NCI-H1694 (cell line): ENCODE measurements at regions not wholly inside any gene's neighbourhood (a gene's known extent, or its start where the extent isn't known, plus 50 kb on each side); places are given as distances from the start of the nearest gene placed in this dataset.

Experiments used
- DNase-seq: peaks from one replicate; lab custom pipeline; 2025; lab: John Stamatoyannopoulos, UW

GRCh38 chr4:63505714-63506460, 903.4 kb downstream of the TECRL start:
- DNase-seq: no peak

- no peak for DNase-seq
Observed at GRCh38 chr4:63493265-63493664, 916.0 kb downstream of the TECRL start.

- no peak for DNase-seq
Observed at GRCh38 chr4:63492515-63492914, 916.7 kb downstream of the TECRL start.

- DNase-seq: no peak
Observed at GRCh38 chr4:63464393-63464792, 944.9 kb downstream of the TECRL start.

GRCh38 chr4:63460075-63460474, 949.2 kb downstream of the TECRL start:
- no peak for DNase-seq

- no peak for DNase-seq
Observed at GRCh38 chr4:63459329-63459728, 949.9 kb downstream of the TECRL start.

GRCh38 chr4:63458010-63458409, 951.2 kb downstream of the TECRL start:
- DNase-seq: no peak

GRCh38 chr4:63440236-63440635, 969.0 kb downstream of the TECRL start:
- no peak for DNase-seq

- DNase-seq: no peak
Observed at GRCh38 chr4:63430105-63430504, 979.1 kb downstream of the TECRL start.

- DNase-seq: no peak
Observed at GRCh38 chr4:63396269-63396668, 1013.0 kb downstream of the TECRL start.

GRCh38 chr4:63393544-63393943, 1015.7 kb downstream of the TECRL start:
- DNase-seq: no peak

GRCh38 chr4:63379750-63380522, 1029.3 kb downstream of the TECRL start:
- DNase-seq: no peak

- no peak for DNase-seq
Observed at GRCh38 chr4:63371001-63371400, 1038.2 kb downstream of the TECRL start.

- DNase-seq: no peak
Observed at GRCh38 chr4:63361628-63362027, 1047.6 kb downstream of the TECRL start.

- no peak for DNase-seq
Observed at GRCh38 chr4:63361066-63361465, 1048.2 kb downstream of the TECRL start.

- no peak for DNase-seq
Observed at GRCh38 chr4:63349674-63350025, 1059.6 kb downstream of the TECRL start.

GRCh38 chr4:63348735-63349673, 1060.2 kb downstream of the TECRL start:
- no peak for DNase-seq

- no peak for DNase-seq
Observed at GRCh38 chr4:63325140-63325539, 1084.1 kb downstream of the TECRL start.

GRCh38 chr4:63316633-63317032, 1092.6 kb downstream of the TECRL start:
- DNase-seq: no peak

GRCh38 chr4:63315651-63316050, 1093.6 kb downstream of the TECRL start:
- no peak for DNase-seq

GRCh38 chr4:63308697-63309096, 1100.6 kb downstream of the TECRL start:
- no peak for DNase-seq

- DNase-seq: no peak
Observed at GRCh38 chr4:63302792-63303191, 1106.5 kb downstream of the TECRL start.
